ENCODE measurements at regions not wholly inside any gene's neighbourhood (a gene's known extent, or its start where the extent isn't known, plus 50 kb on each side); places are given as distances from the start of the nearest gene placed in this dataset.

GRCh38 chr1:195097316-195097715 lies 1510.9 kb downstream of the KCNT2 start:
- TF ChIP-seq CTCF (IDR thresholded peaks at IDR 0.05; ENCODE audit: low read length) (no peak), EZH2 (IDR thresholded peaks at IDR 0.05; ENCODE audit: borderline replicate concordance, low read length) (no peak)
